Activated CD8-positive, alpha-beta memory T cell treated with anti-CD3 and anti-CD28 coated beads, Interleukin-2, amount 10 ng/mL, durations not matched to agents 7 days and 5 days (primary cell): ENCODE measurements at regions not wholly inside any gene's neighbourhood (a gene's known extent, or its start where the extent isn't known, plus 50 kb on each side); places are given as distances from the start of the nearest gene placed in this dataset.

Source experiments
- ATAC-seq: fragments of 150-1000 bp; cut with Tn5 transposase; one replicate; pipeline ENCODE4 v1.10.0; 2021; ENCODE audit warnings: moderate library complexity
- CTCF ChIA-PET: fragments of 350-600 bp; sonication (Branson Sonifier 250); formaldehyde crosslinking; loops from one replicate; lab custom pipeline; 2021; ENCODE audit warnings: antibody characterized with exemption; lab: Charles Lee
- DNase-seq: peaks from one replicate; pipeline ENCODE4 v3.0.0-alpha.2; 2020
- H3K27ac Mint-ChIP-seq: one replicate; pipeline ENCODE4 v1.8.0; 2021; ENCODE audit warnings: mild to moderate bottlenecking, mixed read lengths
- H3K27me3 Mint-ChIP-seq: one replicate; pipeline ENCODE4 v1.8.0; 2021; ENCODE audit warnings: mixed read lengths
- H3K36me3 Mint-ChIP-seq: one replicate; pipeline ENCODE4 v1.8.0; 2021; ENCODE audit warnings: mild to moderate bottlenecking, mixed read lengths
- H3K4me1 Mint-ChIP-seq: one replicate; pipeline ENCODE4 v1.8.0; 2021; ENCODE audit warnings: mixed read lengths
- H3K4me3 Mint-ChIP-seq: one replicate; pipeline ENCODE4 v1.8.0; 2021; ENCODE audit warnings: mild to moderate bottlenecking, moderate library complexity, mixed read lengths
- H3K9me3 Mint-ChIP-seq: one replicate; pipeline ENCODE4 v1.8.0; 2022; ENCODE audit warnings: low read depth, mixed read lengths

- Mint-ChIP-seq H3K36me3 (no peaks in the 10 kb centered on the region), H3K4me3 (no peak overlapping the region), H3K27ac (no peak overlapping the region), H3K9me3 (no peaks in the 10 kb centered on the region), H3K4me1 (no peaks in the 10 kb centered on the region), H3K27me3 (peaks cover 6% of the 10 kb centered on the region)
- CTCF ChIA-PET, result no interaction called here
- DNase-seq, result no peak
- no peak for ATAC-seq
These were observed 102.2 kb upstream of the VIPR2 start for GRCh38 chr7:159246702-159247480.

- DNase-seq (no peak), ATAC-seq (no peak)
- H3K36me3 Mint-ChIP-seq, result no peaks in the 10 kb centered on the region
- CTCF ChIA-PET, result no interaction called here
- H3K9me3 Mint-ChIP-seq, result no peaks in the 10 kb centered on the region
- no peak overlapping the region for H3K27ac Mint-ChIP-seq
- no peak overlapping the region for H3K4me3 Mint-ChIP-seq
- H3K27me3 Mint-ChIP-seq, result peaks cover 12% of the 10 kb centered on the region
- no peaks in the 10 kb centered on the region for H3K4me1 Mint-ChIP-seq
These were observed 96.3 kb upstream of the VIPR2 start for GRCh38 chr7:159240962-159241361.

GRCh38 chr7:159239028-159239427 is 94.4 kb upstream of the VIPR2 start:
- ATAC-seq, result no peak
- H3K4me1 Mint-ChIP-seq, result no peaks in the 10 kb centered on the region

GRCh38 chr7:159238541-159238940 is 93.9 kb upstream of the VIPR2 start:
- no peak for ATAC-seq
- Mint-ChIP-seq H3K4me1 (no peaks in the 10 kb centered on the region), H3K4me3 (no peak overlapping the region), H3K27me3 (peaks cover 10% of the 10 kb centered on the region), H3K36me3 (no peaks in the 10 kb centered on the region), H3K27ac (no peak overlapping the region), H3K9me3 (no peaks in the 10 kb centered on the region)
- CTCF ChIA-PET, result no interaction called here
- no peak for DNase-seq

More at GRCh38 chr7:159239028-159239427, 94.4 kb upstream of the VIPR2 start:
- no peak overlapping the region for H3K4me3 Mint-ChIP-seq
- H3K27me3 Mint-ChIP-seq, result peaks cover 12% of the 10 kb centered on the region
- H3K36me3 Mint-ChIP-seq, result no peaks in the 10 kb centered on the region
- CTCF ChIA-PET, result no interaction called here
- H3K27ac Mint-ChIP-seq, result no peak overlapping the region
- no peaks in the 10 kb centered on the region for H3K9me3 Mint-ChIP-seq
- no peak for DNase-seq

GRCh38 chr7:159237022-159237653 is 92.5 kb upstream of the VIPR2 start:
- Mint-ChIP-seq H3K4me3 (no peak overlapping the region), H3K4me1 (no peaks in the 10 kb centered on the region), H3K9me3 (no peaks in the 10 kb centered on the region), H3K36me3 (no peaks in the 10 kb centered on the region), H3K27me3 (peaks cover 10% of the 10 kb centered on the region), H3K27ac (no peak overlapping the region)
- ATAC-seq (no peak), DNase-seq (no peak)
- CTCF ChIA-PET, result no interaction called here

GRCh38 chr7:159231017-159231416 is 86.3 kb upstream of the VIPR2 start:
- no peak for DNase-seq
- no peak for ATAC-seq
- no peaks in the 10 kb centered on the region for H3K27me3 Mint-ChIP-seq
- H3K9me3 Mint-ChIP-seq, result no peaks in the 10 kb centered on the region
- H3K36me3 Mint-ChIP-seq, result no peaks in the 10 kb centered on the region
- CTCF ChIA-PET, result no interaction called here
- H3K4me3 Mint-ChIP-seq, result no peak overlapping the region
- H3K4me1 Mint-ChIP-seq, result no peaks in the 10 kb centered on the region
- H3K27ac Mint-ChIP-seq, result no peak overlapping the region

- no peak overlapping the region for H3K4me3 Mint-ChIP-seq
- DNase-seq, result no peak
- no peaks in the 10 kb centered on the region for H3K27me3 Mint-ChIP-seq
- H3K9me3 Mint-ChIP-seq, result no peaks in the 10 kb centered on the region
- no peak overlapping the region for H3K27ac Mint-ChIP-seq
- H3K4me1 Mint-ChIP-seq, result no peaks in the 10 kb centered on the region
- H3K36me3 Mint-ChIP-seq, result no peaks in the 10 kb centered on the region
- ATAC-seq, result no peak
- CTCF ChIA-PET, result no interaction called here
These were observed 85.2 kb upstream of the VIPR2 start for GRCh38 chr7:159229683-159230475.

GRCh38 chr7:159227433-159227832 is 82.8 kb upstream of the VIPR2 start:
- no peak overlapping the region for H3K27ac Mint-ChIP-seq
- H3K27me3 Mint-ChIP-seq, result peaks cover 3% of the 10 kb centered on the region
- no peak for ATAC-seq
- no peaks in the 10 kb centered on the region for H3K36me3 Mint-ChIP-seq
- H3K4me3 Mint-ChIP-seq, result no peak overlapping the region
- CTCF ChIA-PET, result no interaction called here
- no peaks in the 10 kb centered on the region for H3K9me3 Mint-ChIP-seq
- DNase-seq, result no peak
- no peaks in the 10 kb centered on the region for H3K4me1 Mint-ChIP-seq

- Mint-ChIP-seq H3K36me3 (no peaks in the 10 kb centered on the region), H3K4me3 (no peak overlapping the region), H3K27me3 (peaks cover 3% of the 10 kb centered on the region), H3K9me3 (no peaks in the 10 kb centered on the region), H3K4me1 (no peaks in the 10 kb centered on the region), H3K27ac (no peak overlapping the region)
- no peak for ATAC-seq
- CTCF ChIA-PET, result no interaction called here
- DNase-seq, result no peak
These were observed 81.5 kb upstream of the VIPR2 start for GRCh38 chr7:159226011-159226702.

- DNase-seq (no peak), ATAC-seq (no peak)
- CTCF ChIA-PET, result no interaction called here
- no peaks in the 10 kb centered on the region for H3K36me3 Mint-ChIP-seq
- H3K9me3 Mint-ChIP-seq, result no peaks in the 10 kb centered on the region
- H3K27ac Mint-ChIP-seq, result no peak overlapping the region
- no peak overlapping the region for H3K4me3 Mint-ChIP-seq
- no peaks in the 10 kb centered on the region for H3K27me3 Mint-ChIP-seq
- no peaks in the 10 kb centered on the region for H3K4me1 Mint-ChIP-seq
These were observed 73.9 kb upstream of the VIPR2 start for GRCh38 chr7:159218607-159219006.

GRCh38 chr7:159218170-159218569 is 73.5 kb upstream of the VIPR2 start:
- H3K4me3 Mint-ChIP-seq, result no peak overlapping the region
- DNase-seq, result no peak
- no peak for ATAC-seq
- H3K36me3 Mint-ChIP-seq, result no peaks in the 10 kb centered on the region
- CTCF ChIA-PET, result no interaction called here
- H3K4me1 Mint-ChIP-seq, result no peaks in the 10 kb centered on the region
- H3K27ac Mint-ChIP-seq, result no peak overlapping the region
- H3K27me3 Mint-ChIP-seq, result no peaks in the 10 kb centered on the region
- no peaks in the 10 kb centered on the region for H3K9me3 Mint-ChIP-seq

GRCh38 chr7:159215076-159215475 is 70.4 kb upstream of the VIPR2 start:
- Mint-ChIP-seq H3K9me3 (no peaks in the 10 kb centered on the region), H3K4me3 (no peak overlapping the region), H3K27ac (no peak overlapping the region), H3K27me3 (no peaks in the 10 kb centered on the region), H3K36me3 (no peaks in the 10 kb centered on the region), H3K4me1 (no peaks in the 10 kb centered on the region)
- CTCF ChIA-PET, result no interaction called here
- no peak for ATAC-seq
- DNase-seq, result no peak

GRCh38 chr7:159213253-159213652 is 68.6 kb upstream of the VIPR2 start:
- CTCF ChIA-PET, result no interaction called here
- H3K27me3 Mint-ChIP-seq, result no peaks in the 10 kb centered on the region

More at GRCh38 chr7:159213253-159213652, 68.6 kb upstream of the VIPR2 start:
- Mint-ChIP-seq H3K4me3 (no peak overlapping the region), H3K27ac (no peak overlapping the region), H3K9me3 (no peaks in the 10 kb centered on the region), H3K4me1 (no peaks in the 10 kb centered on the region), H3K36me3 (no peaks in the 10 kb centered on the region)
- ATAC-seq (no peak), DNase-seq (no peak)
